Brain microvascular endothelial cell (primary cell): ENCODE measurements at regions not wholly inside any gene's neighbourhood (a gene's known extent, or its start where the extent isn't known, plus 50 kb on each side); places are given as distances from the start of the nearest gene placed in this dataset.

Source experiments
- DNase-seq: peaks from one replicate; pipeline ENCODE4 v3.0.0-alpha.2; 2020
- H3K27ac ChIP-seq: fragments of 250-450 bp; sonication (Bioruptor Pico); 2 replicates; pipeline ENCODE4 v1.5.1; 2020; ENCODE audit warnings: mild to moderate bottlenecking, moderate library complexity
- H3K27me3 ChIP-seq: fragments of 250-450 bp; sonication (Bioruptor Pico); replicated peaks from 2 replicates; pipeline ENCODE4 v1.5.1; 2020; ENCODE audit warnings: mild to moderate bottlenecking
- H3K36me3 ChIP-seq: fragments of 250-450 bp; sonication (Bioruptor Pico); replicated peaks from 2 replicates; pipeline ENCODE4 v1.5.1; 2020; ENCODE audit warnings: mild to moderate bottlenecking
- H3K4me3 ChIP-seq: 2 replicates; pipeline ENCODE4 v1.5.1; 2011; ENCODE audit warnings: low read depth, mild to moderate bottlenecking, control low read depth, low read length, moderate library complexity
- in situ Hi-C: cut with HindIII; loops from 2 replicates; pipeline ENCODE4 v1.10.0; 2017; ENCODE audit warnings: low sequenced_read_pairs, low pct_ligation_motif_present
- TF ChIP-seq, protein P1 (sequence below): IDR thresholded peaks from 2 replicates; pipeline ENCODE4 v1.5.1; 2011; ENCODE audit warnings: low read depth, mild to moderate bottlenecking, moderate library complexity, low read length, control low read depth, inconsistent platforms; ENCODE audit errors: missing control alignments

DNA sequence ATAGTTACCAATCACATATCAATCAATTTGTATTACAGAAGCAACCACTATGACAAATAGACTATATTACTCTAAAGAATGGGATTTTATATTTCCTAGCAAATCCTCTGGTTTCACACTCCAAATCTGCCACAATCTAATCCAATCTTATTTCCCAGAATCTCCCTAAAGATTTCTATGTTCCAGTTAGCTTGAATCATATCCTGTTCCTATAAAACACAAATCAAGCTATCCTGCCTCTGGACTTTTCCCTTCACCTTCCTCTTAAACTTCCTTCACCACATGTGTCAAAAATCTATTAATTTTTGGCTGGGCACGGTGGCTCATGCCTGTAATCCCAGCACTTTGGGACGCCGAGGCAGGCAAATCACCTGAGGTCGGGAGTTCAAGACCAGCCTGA is 50.0 kb downstream of the PIK3C2A start:
- in situ Hi-C loops, result no loop called here
- TF ChIP-seq, protein P1, sequence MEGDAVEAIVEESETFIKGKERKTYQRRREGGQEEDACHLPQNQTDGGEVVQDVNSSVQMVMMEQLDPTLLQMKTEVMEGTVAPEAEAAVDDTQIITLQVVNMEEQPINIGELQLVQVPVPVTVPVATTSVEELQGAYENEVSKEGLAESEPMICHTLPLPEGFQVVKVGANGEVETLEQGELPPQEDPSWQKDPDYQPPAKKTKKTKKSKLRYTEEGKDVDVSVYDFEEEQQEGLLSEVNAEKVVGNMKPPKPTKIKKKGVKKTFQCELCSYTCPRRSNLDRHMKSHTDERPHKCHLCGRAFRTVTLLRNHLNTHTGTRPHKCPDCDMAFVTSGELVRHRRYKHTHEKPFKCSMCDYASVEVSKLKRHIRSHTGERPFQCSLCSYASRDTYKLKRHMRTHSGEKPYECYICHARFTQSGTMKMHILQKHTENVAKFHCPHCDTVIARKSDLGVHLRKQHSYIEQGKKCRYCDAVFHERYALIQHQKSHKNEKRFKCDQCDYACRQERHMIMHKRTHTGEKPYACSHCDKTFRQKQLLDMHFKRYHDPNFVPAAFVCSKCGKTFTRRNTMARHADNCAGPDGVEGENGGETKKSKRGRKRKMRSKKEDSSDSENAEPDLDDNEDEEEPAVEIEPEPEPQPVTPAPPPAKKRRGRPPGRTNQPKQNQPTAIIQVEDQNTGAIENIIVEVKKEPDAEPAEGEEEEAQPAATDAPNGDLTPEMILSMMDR, result no peak
- Histone ChIP-seq H3K27ac (no peak overlapping the region), H3K4me3 (no peak overlapping the region), H3K27me3 (no peaks in the 10 kb centered on the region), H3K36me3 (no peaks in the 10 kb centered on the region)
- DNase-seq, result no peak

DNA sequence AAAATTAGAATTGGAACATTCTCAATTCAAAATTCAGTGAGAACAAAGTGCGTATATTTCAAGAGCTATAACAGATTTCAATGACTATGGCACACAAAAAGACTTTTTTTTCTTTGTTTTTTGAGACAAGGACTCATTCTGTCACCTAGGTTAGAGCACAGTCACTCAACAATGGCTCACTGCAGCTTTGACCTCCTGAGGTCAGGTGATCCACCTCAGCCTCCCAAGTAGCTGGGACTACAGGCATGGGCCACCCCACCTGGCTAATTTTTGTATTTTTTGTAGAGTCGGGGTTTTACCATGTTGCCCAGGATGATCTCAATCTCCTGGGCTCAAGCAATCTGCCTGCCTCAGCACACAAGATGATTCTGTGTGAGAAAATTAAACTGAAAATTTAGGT is 51.5 kb downstream of the PIK3C2A start:
- Histone ChIP-seq H3K4me3 (no peak overlapping the region), H3K27me3 (no peaks in the 10 kb centered on the region), H3K27ac (no peak overlapping the region), H3K36me3 (no peaks in the 10 kb centered on the region)
- in situ Hi-C loops, result no loop called here
- TF ChIP-seq, protein P1, result no peak
- DNase-seq, result no peak

DNA sequence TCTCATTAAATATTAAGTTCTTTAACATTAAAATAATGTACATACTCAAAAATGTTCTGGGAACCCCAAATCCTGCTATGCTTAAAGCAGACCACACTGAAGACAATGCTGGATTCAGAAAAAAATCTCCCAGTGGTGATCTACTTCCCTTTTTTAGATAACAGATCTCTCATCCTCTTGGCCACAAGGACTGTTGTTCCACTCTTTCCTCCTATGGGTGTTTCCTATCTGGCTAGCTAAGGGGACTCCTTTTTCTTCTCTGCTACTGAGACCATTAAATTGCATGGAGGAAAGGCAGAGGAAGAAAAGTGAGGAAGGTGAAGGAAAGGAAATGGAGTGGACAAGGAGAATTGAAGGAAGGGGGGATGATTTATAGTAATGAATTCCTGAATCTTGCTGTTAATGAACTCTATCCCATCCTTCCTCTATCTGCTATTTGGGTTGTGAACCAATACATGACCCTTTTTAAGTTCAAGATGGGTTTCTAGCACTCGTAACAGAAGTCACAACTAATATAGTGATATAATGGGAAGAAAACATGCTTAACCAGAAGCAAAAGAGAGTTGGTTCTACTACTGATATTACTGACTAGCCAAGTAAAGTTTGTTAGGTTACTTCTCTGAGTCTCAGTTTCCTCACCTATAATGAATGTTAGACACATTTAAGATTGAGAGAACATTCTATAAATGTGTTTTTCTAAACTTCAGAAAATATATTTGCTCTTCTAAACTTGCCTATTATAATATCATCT is 53.2 kb downstream of the PIK3C2A start:
- in situ Hi-C loops, result no loop called here
- TF ChIP-seq, protein P1, result no peak
- no peak overlapping the region for H3K27ac ChIP-seq
- no peak for DNase-seq
- H3K27me3 ChIP-seq, result no peaks in the 10 kb centered on the region
- no peaks in the 10 kb centered on the region for H3K36me3 ChIP-seq
- no peak overlapping the region for H3K4me3 ChIP-seq

DNA sequence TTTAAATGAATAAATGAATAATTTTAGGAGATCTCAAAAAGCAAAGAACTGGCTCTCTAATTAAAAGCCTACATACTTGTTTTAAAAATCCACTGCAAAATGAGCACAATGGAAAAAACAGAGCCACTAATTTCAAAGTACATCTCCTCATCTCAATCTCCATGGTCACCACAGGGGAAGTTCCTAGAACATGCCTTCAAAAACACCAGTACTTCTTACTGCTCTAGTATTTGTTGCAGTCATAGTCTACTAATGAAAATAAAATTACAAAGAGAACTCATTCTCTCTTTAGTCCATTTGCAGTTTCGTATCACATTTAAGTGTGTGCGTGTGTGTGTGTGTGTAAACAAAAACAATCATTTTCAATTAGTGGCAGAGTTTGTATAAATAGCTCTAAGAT is 54.0 kb downstream of the PIK3C2A start:
- in situ Hi-C loops, result no loop called here
- TF ChIP-seq, protein P1, result no peak

DNA sequence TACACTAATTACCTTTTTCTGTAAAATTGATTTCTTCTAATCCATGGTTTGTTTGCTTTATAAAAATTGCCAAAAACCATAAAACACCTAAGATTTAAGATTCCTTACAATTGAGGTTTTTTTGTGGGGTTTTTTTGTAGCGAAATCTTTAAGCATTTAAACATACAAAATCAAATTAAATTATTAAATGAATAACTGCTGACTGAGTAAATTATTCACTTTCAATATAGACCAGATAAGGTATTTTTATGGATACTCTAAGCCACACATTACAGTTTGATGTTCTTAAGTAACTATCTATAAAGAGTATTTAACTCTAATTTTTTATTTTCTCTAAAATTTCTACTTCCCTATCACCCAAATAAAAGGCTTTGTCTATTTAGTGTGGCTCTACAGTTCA is 55.5 kb downstream of the PIK3C2A start:
- no peaks in the 10 kb centered on the region for H3K27me3 ChIP-seq
- in situ Hi-C loops, result no loop called here
- TF ChIP-seq, protein P1, result no peak
- H3K4me3 ChIP-seq, result no peak overlapping the region
- H3K36me3 ChIP-seq, result peaks cover 6% of the 10 kb centered on the region
- no peak overlapping the region for H3K27ac ChIP-seq
- DNase-seq, result no peak

More for the DNA sequence above, 54.0 kb downstream of the PIK3C2A start:
- Histone ChIP-seq H3K27ac (no peak overlapping the region), H3K4me3 (no peak overlapping the region), H3K27me3 (no peaks in the 10 kb centered on the region), H3K36me3 (no peaks in the 10 kb centered on the region)
- DNase-seq, result no peak

DNA sequence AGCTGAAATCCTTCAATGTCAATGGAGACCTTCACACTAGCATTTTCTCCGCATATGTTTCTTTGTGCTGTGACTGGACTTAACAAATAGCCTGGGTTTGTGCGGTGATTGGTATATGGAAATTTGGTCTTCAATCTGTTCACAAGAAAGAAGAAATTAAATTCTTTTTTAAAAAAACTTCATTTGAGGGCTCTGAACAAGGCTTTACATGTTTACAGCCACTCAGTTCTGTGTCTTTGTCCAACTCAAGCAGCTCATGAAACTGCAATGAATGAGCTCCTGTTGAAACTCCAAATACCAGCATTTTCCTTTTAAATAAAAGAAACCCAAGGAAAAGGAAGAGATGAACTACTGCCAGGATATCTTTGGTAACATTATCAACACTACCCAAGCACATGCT is 57.3 kb downstream of the PIK3C2A start:
- H3K4me3 ChIP-seq, result no peak overlapping the region
- H3K27me3 ChIP-seq, result no peaks in the 10 kb centered on the region
- no peak overlapping the region for H3K27ac ChIP-seq
- TF ChIP-seq, protein P1, result no peak
- peaks cover 7% of the 10 kb centered on the region for H3K36me3 ChIP-seq
- in situ Hi-C loops, result no loop called here
- DNase-seq, result no peak
